ENCODE measurements at regions not wholly inside any gene's neighbourhood (a gene's known extent, or its start where the extent isn't known, plus 50 kb on each side); places are given as distances from the start of the nearest gene placed in this dataset.

- intact Hi-C loops (cut with micrococcal nuclease) (no loop called here), dilution Hi-C loops (cut with MboI; ENCODE audit: extremely low pct_ligation_motif_present, low sequenced_read_pairs) (no loop called here)
- no peaks in the 10 kb centered on the region for H3K36me3 ChIP-seq (ENCODE audit: control insufficient read depth in 2 of 2, extremely low read depth in 1 of 2, insufficient read depth in 2 of 2, low read length in 2 of 2)
- no peaks in the 10 kb centered on the region for H4K20me1 ChIP-seq (replicated peaks; ENCODE audit: control insufficient read depth, extremely low read depth, insufficient read depth, low read length)
- H3K4me2 ChIP-seq (ENCODE audit: insufficient read depth, low read length) = no peak overlapping the region
- no peaks in the 10 kb centered on the region for H3K79me2 ChIP-seq (ENCODE audit: control insufficient read depth, insufficient read depth, low read length)
- no peaks in the 10 kb centered on the region for H3K4me1 ChIP-seq (ENCODE audit: control insufficient read depth, extremely low read depth, insufficient read depth, low read length)
- no peaks in the 10 kb centered on the region for H3K9me1 ChIP-seq (replicated peaks; ENCODE audit: control insufficient read depth, extremely low read depth, insufficient read depth, low read length)
- H2AFZ ChIP-seq (ENCODE audit: low read depth, low read length) = no peak overlapping the region
- BruUV-seq (replicated peaks) = no TSS peak
- no peak for TF ChIP-seq JUN (IDR thresholded peaks at IDR 0.05; ENCODE audit: borderline replicate concordance, insufficient read depth, insufficient read length, low read depth)
- TF ChIP-seq MYC (IDR thresholded peaks at IDR 0.05; ENCODE audit: low read depth, low read length) = no peak
- H3K4me3 ChIP-seq (replicated peaks in 1 of 3; ENCODE audit: insufficient read depth in 1 of 3, low read depth in 1 of 3, low read length in 3 of 3) = no peak overlapping the region
- CTCF ChIA-PET = no interaction called here
- DNase-seq (ENCODE audit: low read depth, low spot score) (no peak), FAIRE-seq (no peak)
- peaks cover 7% of the 10 kb centered on the region for H3K9me3 ChIP-seq (replicated peaks; ENCODE audit: control insufficient read depth, insufficient read depth, low read length)
- no peak overlapping the region for H3K9ac ChIP-seq (replicated peaks; ENCODE audit: extremely low read depth, insufficient read depth, low read length)
- H3K27me3 ChIP-seq (ENCODE audit: control insufficient read depth in 2 of 2, insufficient read depth in 2 of 2, low read length in 2 of 2) = no peaks in the 10 kb centered on the region
- no peak overlapping the region for H3K27ac ChIP-seq (ENCODE audit: insufficient read depth, low read depth, low read length)
- POLR2A ChIA-PET = no interaction called here
Observed at GRCh38 chr19:28066988-28067387, 1146.0 kb downstream of the UQCRFS1 start.

GRCh38 chr19:28066161-28066560 is 1146.8 kb downstream of the UQCRFS1 start:
- H3K4me1 ChIP-seq (ENCODE audit: control insufficient read depth, extremely low read depth, insufficient read depth, low read length) = no peaks in the 10 kb centered on the region
- no peaks in the 10 kb centered on the region for H3K9me1 ChIP-seq (replicated peaks; ENCODE audit: control insufficient read depth, extremely low read depth, insufficient read depth, low read length)
- no peaks in the 10 kb centered on the region for H3K79me2 ChIP-seq (ENCODE audit: control insufficient read depth, insufficient read depth, low read length)
- H3K36me3 ChIP-seq (ENCODE audit: control insufficient read depth in 2 of 2, extremely low read depth in 1 of 2, insufficient read depth in 2 of 2, low read length in 2 of 2) = no peaks in the 10 kb centered on the region
- no peak overlapping the region for H3K4me2 ChIP-seq (ENCODE audit: insufficient read depth, low read length)
- no peak for FAIRE-seq
- BruUV-seq (replicated peaks) = no TSS peak
- H4K20me1 ChIP-seq (replicated peaks; ENCODE audit: control insufficient read depth, extremely low read depth, insufficient read depth, low read length) = no peaks in the 10 kb centered on the region
- TF ChIP-seq, protein P1, sequence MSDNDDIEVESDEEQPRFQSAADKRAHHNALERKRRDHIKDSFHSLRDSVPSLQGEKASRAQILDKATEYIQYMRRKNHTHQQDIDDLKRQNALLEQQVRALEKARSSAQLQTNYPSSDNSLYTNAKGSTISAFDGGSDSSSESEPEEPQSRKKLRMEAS (IDR thresholded peaks at IDR 0.05; ENCODE audit: insufficient read depth, insufficient read length) = no peak
- no peak for TF ChIP-seq POLR2AphosphoS5 (IDR thresholded peaks at IDR 0.05; ENCODE audit: insufficient read depth, low read depth, low read length)
- no peak for TF ChIP-seq CTCF (IDR thresholded peaks at IDR 0.05; ENCODE audit: extremely low read depth in 1 of 2, insufficient read depth in 1 of 2, low read depth in 1 of 2, low read length in 2 of 2)
- TF ChIP-seq POLR2A (IDR thresholded peaks at IDR 0.05; ENCODE audit: low read depth, low read length) = no peak
- TF ChIP-seq MYC (IDR thresholded peaks at IDR 0.05; ENCODE audit: low read depth, low read length) = no peak
- TF ChIP-seq EZH2 (IDR thresholded peaks at IDR 0.05; ENCODE audit: borderline replicate concordance, low read depth, low read length, severe bottlenecking) = no peak
- no peak overlapping the region for H3K4me3 ChIP-seq (replicated peaks in 1 of 3; ENCODE audit: insufficient read depth in 1 of 3, low read depth in 1 of 3, low read length in 3 of 3)
- no peak overlapping the region for H2AFZ ChIP-seq (ENCODE audit: low read depth, low read length)
- no peak for DNase-seq (ENCODE audit: low read depth, low spot score)
- no peaks in the 10 kb centered on the region for H3K27me3 ChIP-seq (ENCODE audit: control insufficient read depth in 2 of 2, insufficient read depth in 2 of 2, low read length in 2 of 2)
- no peak overlapping the region for H3K27ac ChIP-seq (ENCODE audit: insufficient read depth, low read depth, low read length)
- POLR2A ChIA-PET = no interaction called here
- CTCF ChIA-PET = no interaction called here
- peaks cover 7% of the 10 kb centered on the region for H3K9me3 ChIP-seq (replicated peaks; ENCODE audit: control insufficient read depth, insufficient read depth, low read length)
- dilution Hi-C loops (cut with MboI; ENCODE audit: extremely low pct_ligation_motif_present, low sequenced_read_pairs) (no loop called here), intact Hi-C loops (cut with micrococcal nuclease) (no loop called here)
- H3K9ac ChIP-seq (replicated peaks; ENCODE audit: extremely low read depth, insufficient read depth, low read length) = no peak overlapping the region

Data from endothelial cell of umbilical vein (primary cell).